ENCODE measurements at regions not wholly inside any gene's neighbourhood (a gene's known extent, or its start where the extent isn't known, plus 50 kb on each side); places are given as distances from the start of the nearest gene placed in this dataset.

DNA sequence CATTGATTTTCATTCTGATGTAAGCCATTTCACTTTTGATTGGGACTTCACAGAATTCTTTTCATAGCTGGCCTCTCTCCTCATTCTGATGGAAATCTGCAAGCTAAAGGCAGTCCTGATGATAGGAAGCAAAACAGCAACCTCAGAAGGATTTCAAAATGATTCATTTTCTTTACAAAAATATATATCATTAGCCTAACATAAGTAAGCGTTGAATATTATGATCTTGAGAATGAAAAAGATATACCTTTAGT is 143.1 kb upstream of the GJE1 start:
- TF ChIP-seq, protein P1, sequence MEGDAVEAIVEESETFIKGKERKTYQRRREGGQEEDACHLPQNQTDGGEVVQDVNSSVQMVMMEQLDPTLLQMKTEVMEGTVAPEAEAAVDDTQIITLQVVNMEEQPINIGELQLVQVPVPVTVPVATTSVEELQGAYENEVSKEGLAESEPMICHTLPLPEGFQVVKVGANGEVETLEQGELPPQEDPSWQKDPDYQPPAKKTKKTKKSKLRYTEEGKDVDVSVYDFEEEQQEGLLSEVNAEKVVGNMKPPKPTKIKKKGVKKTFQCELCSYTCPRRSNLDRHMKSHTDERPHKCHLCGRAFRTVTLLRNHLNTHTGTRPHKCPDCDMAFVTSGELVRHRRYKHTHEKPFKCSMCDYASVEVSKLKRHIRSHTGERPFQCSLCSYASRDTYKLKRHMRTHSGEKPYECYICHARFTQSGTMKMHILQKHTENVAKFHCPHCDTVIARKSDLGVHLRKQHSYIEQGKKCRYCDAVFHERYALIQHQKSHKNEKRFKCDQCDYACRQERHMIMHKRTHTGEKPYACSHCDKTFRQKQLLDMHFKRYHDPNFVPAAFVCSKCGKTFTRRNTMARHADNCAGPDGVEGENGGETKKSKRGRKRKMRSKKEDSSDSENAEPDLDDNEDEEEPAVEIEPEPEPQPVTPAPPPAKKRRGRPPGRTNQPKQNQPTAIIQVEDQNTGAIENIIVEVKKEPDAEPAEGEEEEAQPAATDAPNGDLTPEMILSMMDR (IDR thresholded peaks at IDR 0.05; ENCODE audit: low read depth, low read length): no peak
- TF ChIP-seq POLR2A (IDR thresholded peaks at IDR 0.05; ENCODE audit: extremely low read depth, insufficient read length): no peak
- TF ChIP-seq, protein P2, sequence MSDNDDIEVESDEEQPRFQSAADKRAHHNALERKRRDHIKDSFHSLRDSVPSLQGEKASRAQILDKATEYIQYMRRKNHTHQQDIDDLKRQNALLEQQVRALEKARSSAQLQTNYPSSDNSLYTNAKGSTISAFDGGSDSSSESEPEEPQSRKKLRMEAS (IDR thresholded peaks at IDR 0.05; ENCODE audit: low read depth, low read length): no peak
